ENCODE measurements at regions not wholly inside any gene's neighbourhood (a gene's known extent, or its start where the extent isn't known, plus 50 kb on each side); places are given as distances from the start of the nearest gene placed in this dataset.
"Not testable (repeated sequence)": the region's sequence is repeated elsewhere in the genome, so short reads cannot be mapped to it uniquely, and the experiment has no call there.

- H3K36me3 Mint-ChIP-seq, DNase-seq, CTCF ChIA-PET, H3K4me3 Mint-ChIP-seq, H3K27ac Mint-ChIP-seq, H3K27me3 Mint-ChIP-seq, H3K4me1 Mint-ChIP-seq: not testable (repeated sequence)
- peaks cover 37% of the 10 kb centered on the region for H3K9me3 Mint-ChIP-seq
Measured at GRCh38 chrX:1053600-1053999, 158.8 kb downstream of the CRLF2 start.

- DNase-seq, result no peak
- no peaks in the 10 kb centered on the region for H3K27me3 Mint-ChIP-seq
- peaks cover 1% of the 10 kb centered on the region for H3K36me3 Mint-ChIP-seq
- CTCF ChIA-PET, result no interaction called here
- H3K4me3 Mint-ChIP-seq, result no peak overlapping the region
- no peaks in the 10 kb centered on the region for H3K4me1 Mint-ChIP-seq
- peaks cover 34% of the 10 kb centered on the region for H3K9me3 Mint-ChIP-seq
- no peak overlapping the region for H3K27ac Mint-ChIP-seq
Measured at GRCh38 chrX:1053072-1053471, 159.4 kb downstream of the CRLF2 start.

- Mint-ChIP-seq H3K4me1 (no peaks in the 10 kb centered on the region), H3K27ac (no peak overlapping the region), H3K4me3 (no peak overlapping the region), H3K36me3 (peaks cover 1% of the 10 kb centered on the region), H3K9me3 (peaks cover 33% of the 10 kb centered on the region), H3K27me3 (no peaks in the 10 kb centered on the region)
- DNase-seq, result no peak
- CTCF ChIA-PET, result no interaction called here
Measured at GRCh38 chrX:1052021-1052420, 160.4 kb downstream of the CRLF2 start.

DNA sequence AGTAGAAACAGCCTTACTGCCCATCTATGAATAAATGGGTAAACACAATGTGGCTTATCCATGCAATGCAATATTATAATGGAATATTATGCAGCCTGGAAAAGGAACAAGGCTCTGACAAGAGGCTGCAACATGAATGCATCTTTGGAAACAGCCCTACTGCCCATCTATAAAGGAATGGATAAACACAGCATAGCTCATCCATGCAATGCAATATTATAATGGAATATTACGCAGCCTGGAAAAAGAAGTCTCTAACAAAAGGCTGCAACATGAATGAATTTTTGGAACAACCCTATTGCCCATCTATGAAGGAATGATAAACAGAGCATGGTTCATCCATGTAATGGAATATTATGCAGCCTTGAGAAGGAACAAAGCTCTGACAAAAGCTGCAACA is 161.0 kb downstream of the CRLF2 start:
- Mint-ChIP-seq H3K27me3 (peaks cover 3% of the 10 kb centered on the region), H3K4me3 (no peak overlapping the region), H3K36me3 (peaks cover 1% of the 10 kb centered on the region), H3K4me1 (no peaks in the 10 kb centered on the region), H3K27ac (no peak overlapping the region), H3K9me3 (peaks cover 33% of the 10 kb centered on the region)
- no peak for DNase-seq
- CTCF ChIA-PET, result no interaction called here

- Mint-ChIP-seq H3K4me1 (no peaks in the 10 kb centered on the region), H3K27ac (no peak overlapping the region), H3K36me3 (no peaks in the 10 kb centered on the region), H3K9me3 (peaks cover 15% of the 10 kb centered on the region), H3K4me3 (no peak overlapping the region), H3K27me3 (peaks cover 3% of the 10 kb centered on the region)
- DNase-seq, result no peak
- CTCF ChIA-PET, result no interaction called here
Measured at GRCh38 chrX:1045680-1046314, 166.7 kb downstream of the CRLF2 start.

- peaks cover 14% of the 10 kb centered on the region for H3K9me3 Mint-ChIP-seq
- CTCF ChIA-PET, result no interaction called here
- DNase-seq, result no peak
- H3K27me3 Mint-ChIP-seq, result no peaks in the 10 kb centered on the region
- no peak overlapping the region for H3K27ac Mint-ChIP-seq
- no peak overlapping the region for H3K4me3 Mint-ChIP-seq
- no peaks in the 10 kb centered on the region for H3K4me1 Mint-ChIP-seq
- H3K36me3 Mint-ChIP-seq, result no peaks in the 10 kb centered on the region
Measured at GRCh38 chrX:1041091-1041490, 171.4 kb downstream of the CRLF2 start.

DNA sequence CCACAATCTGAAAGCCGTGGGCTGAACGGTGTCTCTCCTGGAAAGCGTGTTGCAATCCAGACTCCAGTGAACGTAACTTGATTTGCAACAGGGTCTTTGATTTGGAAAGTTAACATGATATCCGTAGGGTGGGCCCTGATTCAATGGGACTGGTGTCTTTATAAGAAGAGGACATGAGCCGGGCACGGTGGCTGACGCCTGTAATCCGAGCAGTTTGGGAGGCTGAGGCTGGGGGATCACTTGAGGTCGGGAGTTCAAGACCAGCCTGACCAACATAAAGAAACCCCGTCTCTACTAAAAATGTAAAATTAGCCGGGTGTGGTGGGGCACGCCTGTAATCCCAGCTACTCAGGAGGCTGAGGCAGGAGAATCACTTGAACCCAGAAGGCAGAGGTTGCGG is 176.5 kb downstream of the CRLF2 start:
- CTCF ChIA-PET, H3K27ac Mint-ChIP-seq, H3K4me3 Mint-ChIP-seq, H3K4me1 Mint-ChIP-seq, DNase-seq, H3K27me3 Mint-ChIP-seq, H3K36me3 Mint-ChIP-seq: not testable (repeated sequence)
- peaks cover 13% of the 10 kb centered on the region for H3K9me3 Mint-ChIP-seq

- H3K9me3 Mint-ChIP-seq, result peaks cover 13% of the 10 kb centered on the region
- H3K27ac Mint-ChIP-seq, result no peak overlapping the region
- H3K27me3 Mint-ChIP-seq, result no peaks in the 10 kb centered on the region
- DNase-seq, result no peak
- H3K4me1 Mint-ChIP-seq, result no peaks in the 10 kb centered on the region
- H3K4me3 Mint-ChIP-seq, result no peak overlapping the region
- H3K36me3 Mint-ChIP-seq, result no peaks in the 10 kb centered on the region
- CTCF ChIA-PET, result no interaction called here
Measured at GRCh38 chrX:1035206-1035605, 177.2 kb downstream of the CRLF2 start.

- Mint-ChIP-seq H3K36me3 (no peaks in the 10 kb centered on the region), H3K4me1 (no peaks in the 10 kb centered on the region), H3K27me3 (no peaks in the 10 kb centered on the region), H3K27ac (no peak overlapping the region), H3K9me3 (peaks cover 13% of the 10 kb centered on the region), H3K4me3 (no peak overlapping the region)
- no peak for DNase-seq
- CTCF ChIA-PET, result no interaction called here
Measured at GRCh38 chrX:1034717-1035116, 177.7 kb downstream of the CRLF2 start.

- CTCF ChIA-PET, result no interaction called here
- DNase-seq, result no peak
- Mint-ChIP-seq H3K27me3 (peaks cover 13% of the 10 kb centered on the region), H3K9me3 (peaks cover 11% of the 10 kb centered on the region), H3K27ac (no peak overlapping the region), H3K36me3 (no peaks in the 10 kb centered on the region), H3K4me1 (peaks cover 12% of the 10 kb centered on the region), H3K4me3 (no peak overlapping the region)
Measured at GRCh38 chrX:1031521-1032430, 180.7 kb downstream of the CRLF2 start.

GRCh38 chrX:1029494-1029893 is 183.0 kb downstream of the CRLF2 start:
- Mint-ChIP-seq H3K36me3 (no peaks in the 10 kb centered on the region), H3K4me3 (no peak overlapping the region), H3K9me3 (peaks cover 6% of the 10 kb centered on the region), H3K27ac (no peak overlapping the region), H3K4me1 (peaks cover 26% of the 10 kb centered on the region), H3K27me3 (peaks cover 14% of the 10 kb centered on the region)
- no peak for DNase-seq
- CTCF ChIA-PET, result no interaction called here

- CTCF ChIA-PET, result no interaction called here
- Mint-ChIP-seq H3K27ac (peak overlapping the region; percentile 82), H3K36me3 (no peaks in the 10 kb centered on the region), H3K4me3 (peak overlapping the region; percentile 41), H3K4me1 (peaks cover 26% of the 10 kb centered on the region), H3K9me3 (peaks cover 4% of the 10 kb centered on the region), H3K27me3 (peaks cover 18% of the 10 kb centered on the region)
- DNase-seq, result no peak
Measured at GRCh38 chrX:1027680-1028079, 184.8 kb downstream of the CRLF2 start.

- H3K27ac Mint-ChIP-seq, result peak overlapping the region; percentile 82
- peaks cover 26% of the 10 kb centered on the region for H3K4me1 Mint-ChIP-seq
- H3K9me3 Mint-ChIP-seq, result peaks cover 4% of the 10 kb centered on the region
- peak overlapping the region; percentile 41 for H3K4me3 Mint-ChIP-seq
- CTCF ChIA-PET, result no interaction called here
- H3K27me3 Mint-ChIP-seq, result peaks cover 18% of the 10 kb centered on the region
- H3K36me3 Mint-ChIP-seq, result no peaks in the 10 kb centered on the region
- peak; percentile 24 for DNase-seq
Measured at GRCh38 chrX:1027133-1027532, 185.3 kb downstream of the CRLF2 start.

GRCh38 chrX:1026263-1027015 is 186.0 kb downstream of the CRLF2 start:
- peaks cover 26% of the 10 kb centered on the region for H3K4me1 Mint-ChIP-seq
- peak; percentile 29 for DNase-seq
- peaks cover 18% of the 10 kb centered on the region for H3K27me3 Mint-ChIP-seq
- H3K36me3 Mint-ChIP-seq, result no peaks in the 10 kb centered on the region
- peak overlapping the region; percentile 41 for H3K4me3 Mint-ChIP-seq
- H3K27ac Mint-ChIP-seq, result peak overlapping the region; percentile 82
- CTCF ChIA-PET, result no interaction called here
- H3K9me3 Mint-ChIP-seq, result peaks cover 4% of the 10 kb centered on the region
